ENCODE measurements at regions not wholly inside any gene's neighbourhood (a gene's known extent, or its start where the extent isn't known, plus 50 kb on each side); places are given as distances from the start of the nearest gene placed in this dataset.
"Not testable (repeated sequence)": the region's sequence is repeated elsewhere in the genome, so short reads cannot be mapped to it uniquely, and the experiment has no call there.

DNA sequence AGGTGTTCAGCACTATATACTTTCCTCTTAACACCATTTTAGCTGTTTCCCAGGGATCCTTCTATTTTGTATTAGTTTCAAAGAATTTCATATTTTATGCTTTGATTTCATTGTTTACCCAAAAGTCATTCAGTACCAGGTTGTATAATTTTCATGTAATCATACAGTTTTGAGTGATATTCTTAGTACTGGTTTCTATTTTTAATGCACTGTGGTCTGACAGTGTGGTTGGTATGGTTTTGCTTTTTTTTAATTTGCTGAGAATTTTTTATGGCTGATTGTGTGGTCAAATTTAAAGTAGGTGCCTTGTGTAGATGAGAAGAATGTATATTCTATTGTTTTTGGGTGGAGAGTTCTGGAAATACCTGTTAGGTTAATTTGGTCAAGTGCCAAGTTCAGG lies 323.4 kb upstream of the EPHA6 start:
- DNase-seq: no peak

GRCh38 chr3:96491868-96492267 lies 322.5 kb upstream of the EPHA6 start:
- no peak for DNase-seq

GRCh38 chr3:96510334-96510733 lies 304.1 kb upstream of the EPHA6 start:
- no peak for DNase-seq

- DNase-seq: no peak
Observed at GRCh38 chr3:96537165-96537564, 277.2 kb upstream of the EPHA6 start.

DNA sequence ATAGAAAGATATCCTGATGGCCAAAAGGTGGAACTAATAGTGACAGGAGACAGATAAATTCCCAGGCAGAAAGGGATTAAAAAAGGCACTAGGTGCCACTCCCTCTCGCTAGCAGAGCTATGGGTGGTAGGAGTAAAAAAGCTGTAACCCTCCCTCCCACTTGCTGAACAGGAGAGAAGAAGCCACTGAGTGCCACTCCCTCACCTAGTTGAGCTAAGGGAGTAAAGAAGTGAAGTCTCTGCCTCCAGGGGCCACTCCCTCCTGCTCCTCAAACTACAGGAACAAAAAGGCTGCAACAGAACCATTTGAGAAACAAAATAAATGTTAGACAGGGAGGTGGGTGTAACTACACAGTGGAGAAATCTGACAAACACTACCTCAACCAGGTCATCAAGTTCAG lies 276.2 kb upstream of the EPHA6 start:
- no peak for DNase-seq

GRCh38 chr3:96548073-96548472 lies 266.3 kb upstream of the EPHA6 start:
- DNase-seq: no peak

GRCh38 chr3:96576935-96577334 lies 237.5 kb upstream of the EPHA6 start:
- DNase-seq: no peak

GRCh38 chr3:96584066-96584465 lies 230.3 kb upstream of the EPHA6 start:
- DNase-seq: no peak

- DNase-seq: not testable (repeated sequence)
Observed at GRCh38 chr3:96606865-96607264, 207.5 kb upstream of the EPHA6 start.

DNA sequence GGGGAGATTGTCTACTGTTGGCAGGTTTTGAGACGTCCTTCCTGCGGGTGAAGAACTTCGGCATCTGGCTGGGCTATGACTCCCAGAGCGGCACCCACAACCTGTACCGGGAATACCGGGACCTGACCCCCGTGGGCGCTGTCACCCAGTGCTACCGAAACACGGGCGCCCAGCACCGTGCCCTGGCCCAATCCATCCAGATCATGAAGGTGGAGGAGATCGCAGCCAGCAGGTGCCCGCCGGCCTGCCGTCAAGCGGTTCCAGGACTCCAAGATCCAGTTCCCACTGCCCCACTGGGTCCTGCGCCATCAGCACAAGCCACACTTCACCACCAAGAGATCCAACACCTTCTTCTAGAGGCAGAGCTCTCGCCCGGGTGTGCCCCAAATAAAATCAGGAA lies 194.9 kb upstream of the EPHA6 start:
- no peak for DNase-seq

DNA sequence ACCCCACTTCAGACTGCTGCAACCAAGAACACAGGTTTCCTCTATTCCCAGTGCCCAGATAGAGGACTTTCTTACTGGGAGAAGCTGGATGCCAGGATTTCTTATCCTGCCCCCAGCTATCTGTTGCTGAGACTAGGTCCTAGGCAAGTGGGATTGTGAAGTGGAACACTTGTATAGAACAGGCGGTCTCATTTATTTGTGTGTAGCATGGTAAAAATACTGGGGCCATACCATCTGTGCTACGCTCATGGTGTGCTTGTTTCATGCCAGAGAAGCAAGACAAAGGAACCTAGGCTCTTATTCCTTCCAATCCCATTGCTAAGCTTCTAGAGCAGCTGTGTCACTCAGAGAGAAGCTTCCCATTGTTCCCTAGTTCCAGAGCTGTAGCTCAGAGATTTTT lies 191.5 kb upstream of the EPHA6 start:
- no peak for DNase-seq

GRCh38 chr3:96631050-96631449 lies 183.3 kb upstream of the EPHA6 start:
- no peak for DNase-seq

DNA sequence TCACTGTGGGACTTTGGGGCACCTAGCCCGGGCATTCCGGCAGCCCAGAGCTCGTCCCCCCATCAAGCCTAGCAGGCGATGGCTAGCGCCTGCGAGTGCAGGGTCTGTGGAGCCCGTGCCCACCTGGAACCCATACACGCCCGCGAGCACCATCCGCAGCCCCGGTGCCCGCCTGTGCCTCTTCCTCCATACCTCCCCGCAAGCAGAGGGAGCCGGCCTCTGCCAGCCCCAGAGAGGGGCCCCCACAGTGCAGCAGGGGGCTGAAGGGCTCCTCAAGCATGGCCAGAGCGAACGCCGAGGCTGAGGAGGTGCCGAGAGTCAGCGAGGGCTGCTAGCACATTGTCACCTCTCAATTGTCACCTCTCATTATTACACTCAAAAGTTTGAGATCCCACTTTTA lies 167.8 kb upstream of the EPHA6 start:
- DNase-seq: no peak

GRCh38 chr3:96657710-96658109 lies 156.7 kb upstream of the EPHA6 start:
- peak in 1 of 2 experiments; percentile 6 for DNase-seq

DNA sequence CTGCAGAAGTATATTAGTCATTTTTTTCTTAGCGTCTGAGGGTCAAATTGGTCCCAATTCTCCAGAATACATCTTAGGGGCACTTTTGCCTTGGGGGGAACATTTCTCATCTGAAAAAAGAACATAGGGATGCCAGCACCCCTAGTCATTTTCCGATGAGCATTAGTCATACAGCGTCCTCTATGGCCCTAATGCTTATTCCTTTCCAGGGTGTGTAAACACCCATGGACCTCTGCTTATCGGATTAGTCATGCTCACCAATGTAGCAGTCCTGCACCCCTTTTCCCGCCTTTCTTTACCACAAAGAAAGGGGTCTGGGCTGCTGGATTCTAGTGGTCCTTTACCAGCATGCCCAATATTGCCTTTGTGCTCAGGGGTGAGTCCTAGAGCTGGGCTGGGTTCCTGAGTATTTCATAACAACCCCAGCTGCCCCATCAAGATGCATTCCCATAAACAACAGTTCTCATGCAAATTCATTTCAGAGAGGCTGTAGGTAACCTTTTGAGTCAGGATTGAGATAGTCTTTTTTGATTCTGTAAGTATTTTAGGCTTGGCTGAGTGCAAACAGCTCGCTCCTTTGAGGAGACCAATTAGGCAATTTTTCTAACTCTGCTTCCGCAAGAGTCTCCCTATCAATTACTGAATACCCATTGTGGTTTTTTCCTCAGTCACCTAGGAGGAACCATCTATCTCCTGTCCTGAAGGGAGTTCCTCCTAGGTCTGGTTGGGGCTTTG lies 142.4 kb upstream of the EPHA6 start:
- DNase-seq: not testable (repeated sequence)

DNA sequence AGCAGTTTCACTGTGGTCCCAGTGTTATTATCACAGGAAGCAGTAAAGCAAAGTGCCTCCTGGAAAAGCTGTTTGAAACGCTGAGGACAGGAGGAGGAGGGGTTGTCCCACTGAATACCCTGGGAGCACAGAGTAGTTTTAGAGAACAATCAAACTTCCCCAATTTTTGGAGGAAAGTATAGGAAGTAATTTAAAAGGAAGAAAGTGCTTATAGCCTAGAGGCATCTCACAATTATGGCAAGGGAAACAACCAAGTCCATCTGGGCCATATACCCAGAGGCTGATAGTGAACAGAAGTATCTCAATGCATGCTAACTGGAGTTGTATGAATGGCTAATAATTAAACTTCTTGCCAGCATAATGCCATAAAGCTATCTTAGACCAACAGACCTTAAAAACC lies 137.2 kb upstream of the EPHA6 start:
- DNase-seq: no peak

DNA sequence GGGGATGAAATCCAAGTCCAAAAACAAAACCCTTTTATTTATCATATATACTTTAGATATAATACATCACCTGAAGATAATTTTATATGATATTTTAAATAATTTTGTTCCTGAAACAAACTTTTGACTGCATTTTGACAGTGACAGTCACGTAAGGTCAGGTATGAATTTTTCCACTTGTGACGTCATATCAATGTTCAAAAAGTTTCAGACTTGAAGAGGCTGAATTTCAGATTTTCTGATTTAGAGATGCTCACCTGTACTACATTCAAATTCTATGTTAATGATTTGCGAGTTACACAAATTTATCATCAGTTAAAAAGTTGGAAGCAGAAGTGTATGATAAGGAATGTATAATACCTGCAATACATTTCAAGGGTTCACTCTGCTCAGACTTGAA lies 136.1 kb upstream of the EPHA6 start:
- DNase-seq: no peak

GRCh38 chr3:96700322-96701315 lies 113.8 kb upstream of the EPHA6 start:
- DNase-seq: peak in 1 of 2 experiments; percentile 38

- no peak for DNase-seq
Observed at GRCh38 chr3:96705895-96706294, 108.5 kb upstream of the EPHA6 start.

GRCh38 chr3:96706509-96706908 lies 107.9 kb upstream of the EPHA6 start:
- no peak for DNase-seq

- no peak for DNase-seq
Observed at GRCh38 chr3:96711816-96712215, 102.6 kb upstream of the EPHA6 start.

DNA sequence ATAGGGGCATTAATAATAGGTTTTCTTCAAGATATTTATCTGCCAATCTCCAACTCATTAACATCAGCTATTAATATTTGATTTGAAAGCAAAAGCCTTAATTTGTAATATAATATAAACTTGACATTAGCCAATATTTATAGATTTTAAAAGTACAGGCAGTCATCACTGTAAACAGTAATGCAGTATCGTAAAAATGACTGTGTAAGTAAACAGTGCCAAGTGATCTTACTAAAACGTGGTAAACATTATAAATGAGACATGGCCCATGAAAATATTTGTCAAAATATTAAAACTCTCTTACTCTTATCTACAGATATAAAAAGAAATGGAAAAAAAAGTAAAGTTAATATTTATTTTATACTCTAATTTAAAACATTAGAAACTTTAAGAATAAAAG lies 101.6 kb upstream of the EPHA6 start:
- no peak for DNase-seq

- DNase-seq: no peak
Observed at GRCh38 chr3:96719921-96720320, 94.5 kb upstream of the EPHA6 start.

GRCh38 chr3:96731031-96731430 lies 83.4 kb upstream of the EPHA6 start:
- DNase-seq: no peak

Data from NCI-H446 (cell line).